Tibial artery (tissue), 4 donors: ENCODE measurements at regions not wholly inside any gene's neighbourhood (a gene's known extent, or its start where the extent isn't known, plus 50 kb on each side); places are given as distances from the start of the nearest gene placed in this dataset.

Experiments used
- DNase-seq, 2 donors: peaks; one replicate each; pipeline ENCODE4 v3.0.0-alpha.2; 2019
- H3K27ac ChIP-seq, 2 donors: fragments of 200-600 bp; sonication (generic) in 1 of 2; 1 replicate in 1 of 2; 2 replicates in 1 of 2; pipeline ENCODE4 v1.5.1; 2018 to 2019; ENCODE audit warnings: mild to moderate bottlenecking in 1 of 2
- H3K27me3 ChIP-seq, 2 donors: fragments of 200-600 bp; sonication (generic) in 1 of 2; one replicate each; pipeline versions ENCODE4 v1.5.1 to v1.6.0; 2016 to 2019
- H3K36me3 ChIP-seq, 3 donors: fragments of 200-600 bp; sonication (generic) in 2 of 3; one replicate each; pipeline ENCODE4 v1.5.1; 2016 to 2019; ENCODE audit warnings: mild to moderate bottlenecking in 2 of 3
- H3K4me1 ChIP-seq, 4 donors: fragments of 200-600 bp; sonication (generic) in 2 of 4; 1 replicate in 3 of 4; 2 replicates in 1 of 4; pipeline ENCODE4 v1.5.1; 2016 to 2019
- H3K4me3 ChIP-seq, 2 donors: fragments of 200-600 bp; sonication (generic) in 1 of 2; 1 replicate in 1 of 2; 2 replicates in 1 of 2; pipeline ENCODE4 v1.5.1; 2018 to 2019; ENCODE audit warnings: mild to moderate bottlenecking in 2 of 2
- H3K9me3 ChIP-seq, 3 donors: fragments of 200-600 bp; sonication (generic) in 1 of 3; one replicate each; pipeline ENCODE4 v1.5.1; 2016 to 2019
- CTCF ChIP-seq, 2 experiments: fragments of 200-600 bp in 1 of 2; fragments of 450-650 bp in 1 of 2; IDR thresholded peaks; one replicate each; pipeline ENCODE4 v1.5.1; 2017 to 2019; ENCODE audit warnings: antibody characterized with exemption in 2 of 2, mild to moderate bottlenecking in 1 of 2, moderate library complexity in 1 of 2
- intact Hi-C: fragments of 100-400 bp; cut with DNase I; formaldehyde crosslinking; loops from one replicate; pipeline ENCODE4 v1.15.0; 2023; ENCODE audit warnings: low total_unique reads

DNA sequence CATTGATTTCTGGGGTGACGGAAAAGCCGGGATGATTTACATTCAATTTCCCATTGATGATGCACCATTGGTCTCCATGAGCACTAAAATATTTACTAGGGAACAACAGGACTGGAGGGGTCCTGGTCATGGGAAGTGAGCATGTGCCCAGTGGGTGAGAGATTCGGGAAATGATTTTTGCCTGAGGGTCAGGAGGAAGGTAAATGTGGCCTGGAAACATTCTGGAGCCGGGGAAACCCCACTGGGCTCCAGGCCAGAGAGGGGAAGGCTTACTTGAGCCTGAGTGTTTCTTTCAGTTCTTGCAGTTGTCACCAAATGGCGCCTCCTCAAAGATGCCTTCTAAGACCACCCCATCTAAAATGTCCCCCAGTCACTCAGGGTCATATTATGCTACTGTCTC is 532.3 kb upstream of the TBX3 start:
- Histone ChIP-seq H3K4me1 (peaks cover 0 to 23% (median 14%) of the 10 kb centered on the region in 4 donors), H3K27me3 (no peaks in the 10 kb centered on the region), H3K4me3 (no peak overlapping the region), H3K27ac (no peak overlapping the region), H3K36me3 (no peaks in the 10 kb centered on the region), H3K9me3 (no peaks in the 10 kb centered on the region)
- DNase-seq: no peak
- intact Hi-C loops: no loop called here
- no peak for TF ChIP-seq CTCF (IDR thresholded peaks at IDR 0.05)

DNA sequence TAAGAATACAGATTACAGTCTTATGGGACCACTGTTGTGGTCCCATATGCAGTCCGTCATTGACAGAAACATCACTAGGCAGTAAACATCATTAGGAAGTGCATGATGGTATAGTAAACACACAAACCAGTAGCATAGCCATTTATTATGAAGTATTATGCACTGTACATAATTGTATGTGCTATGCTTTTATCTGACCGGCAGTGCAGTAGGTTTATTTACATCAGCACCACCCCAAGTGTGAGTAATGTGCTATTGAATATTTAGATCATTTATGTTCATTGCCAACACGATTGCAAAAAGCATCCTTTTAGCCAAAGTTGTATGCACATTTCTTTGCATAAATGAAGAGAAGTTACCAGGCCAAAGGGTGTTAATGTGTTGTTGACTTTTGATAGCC is 531.6 kb upstream of the TBX3 start:
- Histone ChIP-seq H3K27ac (no peak overlapping the region), H3K9me3 (no peaks in the 10 kb centered on the region), H3K27me3 (no peaks in the 10 kb centered on the region), H3K4me3 (no peak overlapping the region), H3K36me3 (no peaks in the 10 kb centered on the region), H3K4me1 (peaks cover 0 to 29% (median 20%) of the 10 kb centered on the region in 4 donors)
- no peak for DNase-seq
- no peak for TF ChIP-seq CTCF (IDR thresholded peaks at IDR 0.05)
- intact Hi-C loops: no loop called here

DNA sequence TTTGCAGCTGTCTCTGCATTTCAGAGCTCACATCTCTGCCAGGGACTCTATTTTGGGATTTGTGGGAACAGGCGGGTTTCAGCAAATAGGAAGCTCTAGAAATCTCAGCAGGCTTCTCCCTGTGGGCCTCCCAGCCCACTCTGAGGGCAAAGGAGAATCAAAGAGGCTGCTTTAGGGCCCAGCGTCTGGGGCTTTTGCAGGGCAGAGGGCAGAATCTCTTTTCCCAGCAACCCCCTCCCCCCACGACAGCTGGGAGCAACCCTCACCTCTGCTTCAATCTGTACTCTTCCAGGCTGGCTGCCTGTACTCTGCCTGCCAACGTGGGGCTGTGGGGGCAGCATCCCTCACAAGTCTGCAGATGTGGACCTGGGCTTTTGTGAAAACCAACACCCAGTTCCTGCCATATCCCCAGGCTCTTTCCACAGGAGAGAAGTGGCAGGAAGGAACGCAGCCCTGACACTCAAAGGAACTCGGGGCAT is 529.6 kb upstream of the TBX3 start:
- Histone ChIP-seq H3K27me3 (no peaks in the 10 kb centered on the region), H3K27ac (peak overlapping the region; percentile 8 to 28), H3K4me1 (peaks cover 0 to 29% (median 20%) of the 10 kb centered on the region in 4 donors), H3K4me3 (no peak overlapping the region), H3K9me3 (no peaks in the 10 kb centered on the region), H3K36me3 (no peaks in the 10 kb centered on the region)
- TF ChIP-seq CTCF (IDR thresholded peaks at IDR 0.05): no peak
- intact Hi-C loops: no loop called here
- no peak for DNase-seq

GRCh38 chr12:115213118-115213517 is 529.1 kb upstream of the TBX3 start:
- no peak for DNase-seq
- no peaks in the 10 kb centered on the region for H3K9me3 ChIP-seq
- intact Hi-C loops: no loop called here
- H3K36me3 ChIP-seq: no peaks in the 10 kb centered on the region
- peaks cover 0 to 29% (median 20%) of the 10 kb centered on the region in 4 donors for H3K4me1 ChIP-seq
- TF ChIP-seq CTCF (IDR thresholded peaks at IDR 0.05): no peak
- H3K27ac ChIP-seq: no peak overlapping the region
- no peak overlapping the region for H3K4me3 ChIP-seq
- no peaks in the 10 kb centered on the region for H3K27me3 ChIP-seq

DNA sequence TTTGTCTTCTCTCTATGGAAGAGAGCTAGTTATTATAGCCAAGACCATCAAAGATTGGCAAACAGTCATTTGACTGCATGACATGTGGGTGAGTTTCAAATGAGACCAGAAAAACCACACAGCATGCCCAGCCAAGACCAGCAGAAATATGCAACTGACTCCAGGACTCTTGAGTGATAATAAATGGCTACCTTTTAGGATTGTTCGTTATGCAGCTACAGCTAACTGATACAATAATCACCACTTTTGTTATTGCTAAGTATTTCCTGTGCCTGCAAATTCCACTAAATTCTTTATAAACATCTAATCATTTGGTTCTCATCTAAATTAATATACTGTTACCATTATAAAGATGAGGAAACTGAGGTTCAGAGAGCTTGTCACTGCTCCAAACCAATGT is 528.4 kb upstream of the TBX3 start:
- no peak for TF ChIP-seq CTCF (IDR thresholded peaks at IDR 0.05)
- Histone ChIP-seq H3K4me1 (peaks cover 0 to 29% (median 20%) of the 10 kb centered on the region in 4 donors), H3K9me3 (no peaks in the 10 kb centered on the region), H3K36me3 (no peaks in the 10 kb centered on the region), H3K27ac (no peak overlapping the region), H3K27me3 (no peaks in the 10 kb centered on the region), H3K4me3 (no peak overlapping the region)
- intact Hi-C loops: no loop called here
- DNase-seq: no peak
